ENCODE measurements at regions not wholly inside any gene's neighbourhood (a gene's known extent, or its start where the extent isn't known, plus 50 kb on each side); places are given as distances from the start of the nearest gene placed in this dataset.

DNA sequence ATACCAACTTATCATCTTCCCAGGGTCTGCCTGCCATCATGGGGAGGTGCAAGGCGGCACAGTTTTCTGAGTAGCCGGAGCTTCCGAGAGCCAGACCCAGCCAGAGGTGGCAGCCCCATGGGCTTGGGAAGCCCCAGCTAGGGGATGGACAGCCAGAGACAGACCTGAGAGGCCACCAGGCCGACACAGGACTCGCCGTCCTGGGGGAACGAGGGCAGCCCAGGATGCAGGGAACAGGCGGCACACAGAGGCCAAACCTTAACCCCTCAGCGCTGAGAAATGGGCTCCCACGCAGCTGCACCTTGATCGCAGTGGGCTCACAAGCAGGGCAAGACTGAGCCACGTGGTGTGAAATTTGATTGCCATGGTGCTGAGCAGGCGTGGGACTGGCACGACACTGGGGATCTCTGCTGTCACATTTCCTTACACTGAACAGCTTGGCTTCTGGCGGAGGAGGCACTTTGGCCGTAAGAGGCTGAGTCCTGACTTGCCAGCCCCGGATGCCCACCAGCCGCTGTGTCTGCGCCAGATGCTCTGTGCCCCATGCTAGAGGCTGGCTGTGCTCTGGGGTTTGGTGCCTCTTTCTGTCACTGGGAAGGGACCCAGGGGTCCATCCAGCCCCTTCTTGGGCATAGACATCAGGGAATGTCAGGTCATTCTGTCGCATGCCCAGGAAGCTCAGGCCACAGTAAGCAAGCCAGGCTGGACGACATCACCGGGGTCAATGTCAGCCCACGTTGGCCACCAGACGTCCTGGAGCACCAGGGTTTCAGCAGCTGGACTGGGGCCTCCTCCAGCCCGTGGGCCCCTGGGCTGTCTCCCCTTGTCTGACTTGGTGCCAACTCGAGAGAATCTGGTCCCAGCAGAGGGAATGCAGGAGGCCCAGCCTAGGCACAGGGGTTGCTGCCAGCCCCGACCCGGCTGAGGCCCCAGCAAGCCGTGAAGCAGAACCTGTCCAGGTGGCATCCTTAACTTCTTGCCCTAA, 312.1 kb upstream of the MYT1L start:
- TF ChIP-seq, protein P1, sequence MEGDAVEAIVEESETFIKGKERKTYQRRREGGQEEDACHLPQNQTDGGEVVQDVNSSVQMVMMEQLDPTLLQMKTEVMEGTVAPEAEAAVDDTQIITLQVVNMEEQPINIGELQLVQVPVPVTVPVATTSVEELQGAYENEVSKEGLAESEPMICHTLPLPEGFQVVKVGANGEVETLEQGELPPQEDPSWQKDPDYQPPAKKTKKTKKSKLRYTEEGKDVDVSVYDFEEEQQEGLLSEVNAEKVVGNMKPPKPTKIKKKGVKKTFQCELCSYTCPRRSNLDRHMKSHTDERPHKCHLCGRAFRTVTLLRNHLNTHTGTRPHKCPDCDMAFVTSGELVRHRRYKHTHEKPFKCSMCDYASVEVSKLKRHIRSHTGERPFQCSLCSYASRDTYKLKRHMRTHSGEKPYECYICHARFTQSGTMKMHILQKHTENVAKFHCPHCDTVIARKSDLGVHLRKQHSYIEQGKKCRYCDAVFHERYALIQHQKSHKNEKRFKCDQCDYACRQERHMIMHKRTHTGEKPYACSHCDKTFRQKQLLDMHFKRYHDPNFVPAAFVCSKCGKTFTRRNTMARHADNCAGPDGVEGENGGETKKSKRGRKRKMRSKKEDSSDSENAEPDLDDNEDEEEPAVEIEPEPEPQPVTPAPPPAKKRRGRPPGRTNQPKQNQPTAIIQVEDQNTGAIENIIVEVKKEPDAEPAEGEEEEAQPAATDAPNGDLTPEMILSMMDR (conservative IDR thresholded peaks at IDR 0.05; ENCODE audit: low read depth, low read length) = no peak
- H3K4me3 ChIP-seq (ENCODE audit: low read depth, low read length) = no peak overlapping the region
- DNase-seq (ENCODE audit: low read depth) = no peak

DNA sequence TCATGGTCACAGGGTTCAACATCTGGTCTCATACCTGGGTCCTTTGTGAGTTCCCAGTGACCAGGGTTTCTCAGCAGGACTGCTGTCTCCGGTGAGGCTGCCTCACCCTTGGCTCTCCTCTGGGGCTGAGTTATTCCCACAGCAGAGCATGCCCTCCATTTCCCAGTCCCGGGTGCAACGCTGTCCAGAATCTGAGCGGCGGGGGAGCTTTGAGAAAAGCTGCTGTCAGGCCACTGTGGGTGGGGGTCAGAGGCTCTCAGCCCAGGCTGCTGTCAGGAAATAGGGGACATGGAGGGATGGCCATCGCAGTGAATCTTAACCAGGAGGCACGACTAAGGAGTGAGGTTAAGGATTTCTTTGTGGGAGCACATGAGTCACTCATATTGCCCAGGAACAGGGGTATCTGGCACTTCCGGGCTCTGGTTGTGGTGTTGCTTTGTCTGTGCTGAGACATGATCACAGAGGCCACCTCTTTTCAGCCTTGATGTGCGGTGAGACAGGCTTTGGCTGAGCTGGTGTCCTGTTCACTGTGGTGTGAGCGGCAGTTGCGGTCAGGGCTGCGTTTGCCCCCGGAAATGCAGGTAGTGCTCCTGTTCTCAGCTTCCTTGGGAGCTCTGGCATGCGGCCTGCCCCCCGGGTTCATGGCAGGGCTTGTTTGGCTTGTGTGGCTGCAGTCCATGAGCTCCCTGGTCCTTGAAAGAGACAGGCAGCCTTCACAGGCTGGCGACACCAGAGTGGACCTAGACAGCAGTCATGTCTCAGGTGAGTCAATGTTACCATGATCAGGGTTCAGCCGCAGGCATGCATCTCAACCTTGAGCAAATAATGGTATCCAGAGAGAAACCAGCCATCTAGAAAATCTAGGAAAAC, 310.7 kb upstream of the MYT1L start:
- H3K4me3 ChIP-seq (ENCODE audit: low read depth, low read length) = no peak overlapping the region

DNA sequence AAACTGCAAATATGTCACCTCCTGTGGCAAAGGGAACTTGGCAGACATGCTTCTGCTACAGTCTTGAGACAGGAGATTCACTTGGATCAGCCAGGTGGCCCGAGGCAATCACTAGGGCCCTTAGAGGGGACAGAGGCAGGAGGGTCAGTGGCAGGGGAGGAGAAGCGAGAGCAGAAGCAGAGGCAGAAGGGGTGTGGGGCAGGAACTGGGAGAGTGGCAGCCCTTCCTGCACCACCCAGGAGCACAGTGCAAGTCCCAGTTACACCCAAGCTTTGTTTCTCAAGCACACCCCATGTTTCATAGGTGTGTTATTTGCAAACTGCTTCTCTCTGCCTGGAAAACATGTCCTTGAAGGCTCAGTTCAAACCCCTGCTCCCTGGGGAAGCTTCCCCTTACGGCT, 309.7 kb upstream of the MYT1L start:
- TF ChIP-seq, protein P1 (conservative IDR thresholded peaks at IDR 0.05; ENCODE audit: low read depth, low read length) = no peak
- DNase-seq (ENCODE audit: low read depth) = no peak
- H3K4me3 ChIP-seq (ENCODE audit: low read depth, low read length) = no peak overlapping the region

More for the DNA sequence above, 310.7 kb upstream of the MYT1L start:
- no peak for DNase-seq (ENCODE audit: low read depth)
- TF ChIP-seq, protein P1 (conservative IDR thresholded peaks at IDR 0.05; ENCODE audit: low read depth, low read length) = no peak

DNA sequence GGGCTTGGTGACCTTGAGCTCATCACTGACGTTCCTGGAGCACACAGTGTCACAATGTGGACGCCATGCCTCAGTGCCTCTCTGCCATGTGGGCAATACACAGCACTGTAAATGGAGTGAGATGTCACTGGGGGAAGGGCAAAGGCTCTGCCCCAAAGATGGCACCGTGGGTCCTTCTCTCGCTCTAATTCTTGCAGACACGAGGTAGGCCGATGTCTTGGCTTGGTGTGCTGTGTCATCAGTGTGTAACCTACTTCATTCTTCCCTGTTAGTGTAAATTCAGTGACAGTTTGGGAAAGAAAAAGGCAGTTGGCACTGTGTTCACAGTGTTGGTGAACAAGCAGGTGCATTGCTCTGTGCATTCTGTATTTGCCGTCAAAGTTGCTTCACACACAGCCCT, 309.3 kb upstream of the MYT1L start:
- H3K4me3 ChIP-seq (ENCODE audit: low read depth, low read length) = no peak overlapping the region
- DNase-seq (ENCODE audit: low read depth) = no peak
- TF ChIP-seq, protein P1 (conservative IDR thresholded peaks at IDR 0.05; ENCODE audit: low read depth, low read length) = no peak

DNA sequence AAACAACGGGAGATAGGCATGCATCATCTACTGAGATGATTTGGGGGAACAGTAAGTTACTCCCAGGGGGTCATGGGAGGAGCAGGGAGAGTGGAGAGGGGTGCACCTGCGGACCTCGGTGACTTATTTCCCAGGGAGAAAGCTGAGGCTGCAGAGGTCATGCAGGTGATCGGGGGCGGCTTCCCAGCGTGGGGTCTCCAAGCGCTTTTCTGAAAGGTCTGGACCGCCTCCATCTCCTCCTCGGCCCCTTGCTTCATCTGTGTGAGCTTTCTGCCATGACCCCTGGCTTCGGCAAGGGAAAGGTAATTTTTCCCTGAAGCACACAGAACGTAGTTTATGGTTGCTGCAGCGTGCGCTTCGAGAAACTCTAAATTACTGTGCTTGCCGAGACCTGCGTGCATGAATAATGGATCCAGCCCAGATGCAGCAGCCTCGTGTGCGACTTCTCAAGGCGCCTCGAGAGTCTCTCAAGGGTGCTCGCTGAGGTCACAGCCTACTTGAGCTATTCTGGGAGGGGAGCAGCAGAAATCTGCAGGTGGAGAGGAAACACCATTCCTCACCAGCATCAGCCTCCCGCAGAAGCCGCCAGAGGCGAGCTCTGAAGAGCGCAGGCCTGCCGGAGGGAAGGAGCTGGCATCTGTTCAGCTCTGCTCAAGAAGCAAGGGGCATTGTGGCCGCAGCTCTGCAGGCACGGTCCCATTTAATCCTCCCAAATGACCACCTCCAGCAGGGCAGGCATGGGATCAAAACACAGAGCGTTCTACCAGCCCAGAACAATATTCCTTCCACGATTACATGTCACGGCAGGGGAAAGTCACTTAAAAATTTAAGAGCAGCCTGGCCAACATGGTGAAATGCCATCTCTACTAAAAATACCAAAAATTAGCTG, 308.4 kb upstream of the MYT1L start:
- H3K4me3 ChIP-seq (ENCODE audit: low read depth, low read length) = no peak overlapping the region
- TF ChIP-seq, protein P1 (conservative IDR thresholded peaks at IDR 0.05; ENCODE audit: low read depth, low read length) = no peak
- DNase-seq (ENCODE audit: low read depth) = no peak

DNA sequence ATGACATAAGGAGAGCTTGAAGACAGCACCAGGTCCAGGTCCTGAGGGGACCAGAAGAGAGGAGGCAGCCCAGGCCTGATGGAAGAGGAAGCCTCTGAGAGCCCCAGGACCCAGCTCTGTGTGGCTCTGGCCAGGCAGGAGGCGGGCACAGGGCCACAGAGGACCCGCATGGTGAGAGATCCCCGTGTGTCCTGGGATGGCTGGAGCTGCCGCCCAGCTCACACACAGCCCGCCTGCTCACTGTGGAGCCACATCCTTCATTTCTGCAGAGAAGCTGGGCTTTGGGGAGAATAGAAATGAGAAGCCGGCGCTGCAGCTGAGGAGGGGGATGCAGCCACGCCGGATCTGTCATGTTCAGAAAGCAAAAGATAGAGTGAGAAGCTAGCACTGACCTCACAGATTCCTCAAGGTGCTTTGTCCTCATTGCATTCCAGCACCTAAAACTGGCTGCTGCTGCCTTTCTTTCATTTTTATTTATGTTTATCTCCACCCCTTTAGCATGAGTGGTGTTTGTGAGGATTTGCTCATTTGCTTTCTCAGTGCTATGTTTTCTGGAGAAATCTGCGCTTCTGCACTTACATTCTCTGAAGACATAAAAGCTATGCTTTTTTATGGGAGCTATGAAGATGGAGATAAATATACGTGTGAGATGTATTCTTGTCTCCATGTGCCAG, 307.6 kb upstream of the MYT1L start:
- TF ChIP-seq, protein P1 (conservative IDR thresholded peaks at IDR 0.05; ENCODE audit: low read depth, low read length) = no peak
- no peak overlapping the region for H3K4me3 ChIP-seq (ENCODE audit: low read depth, low read length)
- DNase-seq (ENCODE audit: low read depth) = no peak

Measured in choroid plexus epithelial cell (primary cell).